Activated naive CD8-positive, alpha-beta T cell treated with anti-CD3 and anti-CD28 coated beads, Interleukin-2, amount 10 ng/mL, durations not matched to agents 7 days and 5 days (primary cell): ENCODE measurements at regions not wholly inside any gene's neighbourhood (a gene's known extent, or its start where the extent isn't known, plus 50 kb on each side); places are given as distances from the start of the nearest gene placed in this dataset.

Source experiments
- ATAC-seq: fragments of 150-1000 bp; cut with Tn5 transposase; one replicate; pipeline ENCODE4 v1.10.0; 2021; ENCODE audit warnings: low read depth, moderate library complexity
- POLR2A ChIA-PET: fragments of 350-600 bp; sonication (Branson Sonifier 250); formaldehyde crosslinking; loops from one replicate; lab custom pipeline; 2021; ENCODE audit warnings: antibody characterized with exemption; lab: Charles Lee
- DNase-seq: peaks from one replicate; pipeline ENCODE4 v3.0.0; 2021
- H3K27ac Mint-ChIP-seq: one replicate; pipeline ENCODE4 v1.8.0; 2022; ENCODE audit warnings: mild to moderate bottlenecking, mixed read lengths
- H3K27me3 Mint-ChIP-seq: one replicate; pipeline ENCODE4 v1.8.0; 2022; ENCODE audit warnings: mild to moderate bottlenecking, moderate library complexity, mixed read lengths
- H3K36me3 Mint-ChIP-seq: one replicate; pipeline ENCODE4 v1.8.0; 2021; ENCODE audit warnings: mild to moderate bottlenecking, mixed read lengths
- H3K4me1 Mint-ChIP-seq: one replicate; pipeline ENCODE4 v1.8.0; 2021; ENCODE audit warnings: mixed read lengths
- H3K4me3 Mint-ChIP-seq: one replicate; pipeline ENCODE4 v1.8.0; 2022; ENCODE audit warnings: mild to moderate bottlenecking, moderate library complexity, mixed read lengths
- H3K9me3 Mint-ChIP-seq: one replicate; pipeline ENCODE4 v1.8.0; 2021; ENCODE audit warnings: mixed read lengths

GRCh38 chr2:41729800-41730364 is 317.9 kb upstream of the PKDCC start:
- POLR2A ChIA-PET, result no interaction called here
- ATAC-seq (no peak), DNase-seq (no peak)
- H3K4me1 Mint-ChIP-seq, result no peaks in the 10 kb centered on the region
- no peaks in the 10 kb centered on the region for H3K36me3 Mint-ChIP-seq
- no peak overlapping the region for H3K27ac Mint-ChIP-seq
- no peaks in the 10 kb centered on the region for H3K9me3 Mint-ChIP-seq
- H3K4me3 Mint-ChIP-seq, result no peak overlapping the region
- H3K27me3 Mint-ChIP-seq, result peaks cover 11% of the 10 kb centered on the region

- DNase-seq (no peak), ATAC-seq (no peak)
- H3K4me3 Mint-ChIP-seq, result no peak overlapping the region
- POLR2A ChIA-PET, result no interaction called here
- H3K27ac Mint-ChIP-seq, result no peak overlapping the region
- no peaks in the 10 kb centered on the region for H3K9me3 Mint-ChIP-seq
- H3K27me3 Mint-ChIP-seq, result peaks cover 26% of the 10 kb centered on the region
- H3K36me3 Mint-ChIP-seq, result no peaks in the 10 kb centered on the region
- H3K4me1 Mint-ChIP-seq, result peaks cover 7% of the 10 kb centered on the region
Observed at GRCh38 chr2:41735006-41735405, 312.8 kb upstream of the PKDCC start.

GRCh38 chr2:41735476-41735875 is 312.3 kb upstream of the PKDCC start:
- ATAC-seq (no peak), DNase-seq (no peak)
- H3K9me3 Mint-ChIP-seq, result no peaks in the 10 kb centered on the region
- H3K36me3 Mint-ChIP-seq, result no peaks in the 10 kb centered on the region
- peaks cover 7% of the 10 kb centered on the region for H3K4me1 Mint-ChIP-seq
- POLR2A ChIA-PET, result no interaction called here
- H3K4me3 Mint-ChIP-seq, result no peak overlapping the region
- H3K27ac Mint-ChIP-seq, result no peak overlapping the region
- peaks cover 23% of the 10 kb centered on the region for H3K27me3 Mint-ChIP-seq

- H3K4me3 Mint-ChIP-seq, result no peak overlapping the region
- no peaks in the 10 kb centered on the region for H3K36me3 Mint-ChIP-seq
- H3K4me1 Mint-ChIP-seq, result peaks cover 7% of the 10 kb centered on the region
- no peaks in the 10 kb centered on the region for H3K9me3 Mint-ChIP-seq
- no peak for DNase-seq
- peak; percentile 58 for ATAC-seq
- H3K27ac Mint-ChIP-seq, result no peak overlapping the region
- POLR2A ChIA-PET, result no interaction called here
- H3K27me3 Mint-ChIP-seq, result peaks cover 23% of the 10 kb centered on the region
Observed at GRCh38 chr2:41736105-41736567, 311.7 kb upstream of the PKDCC start.

GRCh38 chr2:41736586-41736985 is 311.2 kb upstream of the PKDCC start:
- no peaks in the 10 kb centered on the region for H3K9me3 Mint-ChIP-seq
- DNase-seq (no peak), ATAC-seq (no peak)
- peaks cover 23% of the 10 kb centered on the region for H3K27me3 Mint-ChIP-seq
- no peak overlapping the region for H3K27ac Mint-ChIP-seq
- no peak overlapping the region for H3K4me3 Mint-ChIP-seq
- no peaks in the 10 kb centered on the region for H3K36me3 Mint-ChIP-seq
- POLR2A ChIA-PET, result no interaction called here
- H3K4me1 Mint-ChIP-seq, result peaks cover 7% of the 10 kb centered on the region

- ATAC-seq (no peak), DNase-seq (no peak)
- Mint-ChIP-seq H3K4me3 (no peak overlapping the region), H3K27me3 (peaks cover 18% of the 10 kb centered on the region), H3K27ac (no peak overlapping the region), H3K36me3 (no peaks in the 10 kb centered on the region), H3K4me1 (peaks cover 7% of the 10 kb centered on the region), H3K9me3 (no peaks in the 10 kb centered on the region)
- POLR2A ChIA-PET, result no interaction called here
Observed at GRCh38 chr2:41737888-41738287, 309.9 kb upstream of the PKDCC start.

GRCh38 chr2:41741951-41742595 is 305.7 kb upstream of the PKDCC start:
- Mint-ChIP-seq H3K36me3 (no peaks in the 10 kb centered on the region), H3K4me1 (no peaks in the 10 kb centered on the region), H3K9me3 (peaks cover 1% of the 10 kb centered on the region), H3K4me3 (no peak overlapping the region), H3K27me3 (peaks cover 3% of the 10 kb centered on the region), H3K27ac (no peak overlapping the region)
- ATAC-seq, result no peak
- POLR2A ChIA-PET, result no interaction called here
- DNase-seq, result no peak

- no peak for ATAC-seq
- Mint-ChIP-seq H3K4me1 (no peaks in the 10 kb centered on the region), H3K9me3 (peaks cover 1% of the 10 kb centered on the region), H3K4me3 (no peak overlapping the region), H3K27ac (no peak overlapping the region), H3K36me3 (no peaks in the 10 kb centered on the region), H3K27me3 (peaks cover 3% of the 10 kb centered on the region)
- POLR2A ChIA-PET, result no interaction called here
- no peak for DNase-seq
Observed at GRCh38 chr2:41743324-41743723, 304.5 kb upstream of the PKDCC start.

- Mint-ChIP-seq H3K9me3 (peaks cover 2% of the 10 kb centered on the region), H3K36me3 (no peaks in the 10 kb centered on the region), H3K27ac (no peak overlapping the region), H3K4me3 (no peak overlapping the region), H3K27me3 (peaks cover 2% of the 10 kb centered on the region), H3K4me1 (no peaks in the 10 kb centered on the region)
- DNase-seq (no peak), ATAC-seq (no peak)
- POLR2A ChIA-PET, result no interaction called here
Observed at GRCh38 chr2:41750829-41751228, 297.0 kb upstream of the PKDCC start.

GRCh38 chr2:41759880-41760279 is 287.9 kb upstream of the PKDCC start:
- H3K4me1 Mint-ChIP-seq, result no peaks in the 10 kb centered on the region
- no peak overlapping the region for H3K4me3 Mint-ChIP-seq
- no peak overlapping the region for H3K27ac Mint-ChIP-seq
- no peak for ATAC-seq
- H3K27me3 Mint-ChIP-seq, result peaks cover 5% of the 10 kb centered on the region
- no peaks in the 10 kb centered on the region for H3K9me3 Mint-ChIP-seq
- H3K36me3 Mint-ChIP-seq, result no peaks in the 10 kb centered on the region
- DNase-seq, result no peak
- POLR2A ChIA-PET, result no interaction called here

- POLR2A ChIA-PET, result no interaction called here
- no peak for DNase-seq
- H3K4me3 Mint-ChIP-seq, result no peak overlapping the region
- no peak overlapping the region for H3K27ac Mint-ChIP-seq
- H3K27me3 Mint-ChIP-seq, result no peaks in the 10 kb centered on the region
- H3K9me3 Mint-ChIP-seq, result no peaks in the 10 kb centered on the region
- H3K4me1 Mint-ChIP-seq, result no peaks in the 10 kb centered on the region
- H3K36me3 Mint-ChIP-seq, result no peaks in the 10 kb centered on the region
- ATAC-seq, result no peak
Observed at GRCh38 chr2:41763141-41763540, 284.7 kb upstream of the PKDCC start.

- H3K9me3 Mint-ChIP-seq, result no peaks in the 10 kb centered on the region
- no peak overlapping the region for H3K27ac Mint-ChIP-seq
- DNase-seq, result no peak
- no peak overlapping the region for H3K4me3 Mint-ChIP-seq
- H3K36me3 Mint-ChIP-seq, result no peaks in the 10 kb centered on the region
- no peak for ATAC-seq
- no peaks in the 10 kb centered on the region for H3K27me3 Mint-ChIP-seq
- H3K4me1 Mint-ChIP-seq, result no peaks in the 10 kb centered on the region
- POLR2A ChIA-PET, result no interaction called here
Observed at GRCh38 chr2:41764131-41764530, 283.7 kb upstream of the PKDCC start.

GRCh38 chr2:41764919-41765318 is 282.9 kb upstream of the PKDCC start:
- H3K4me1 Mint-ChIP-seq, result no peaks in the 10 kb centered on the region
- DNase-seq, result no peak
- no peaks in the 10 kb centered on the region for H3K36me3 Mint-ChIP-seq
- H3K27me3 Mint-ChIP-seq, result peaks cover 2% of the 10 kb centered on the region
- no peak for ATAC-seq
- no peaks in the 10 kb centered on the region for H3K9me3 Mint-ChIP-seq
- H3K27ac Mint-ChIP-seq, result no peak overlapping the region
- no peak overlapping the region for H3K4me3 Mint-ChIP-seq
- POLR2A ChIA-PET, result no interaction called here

GRCh38 chr2:41768310-41768709 is 279.5 kb upstream of the PKDCC start:
- DNase-seq (no peak), ATAC-seq (no peak)
- no peak overlapping the region for H3K27ac Mint-ChIP-seq
- H3K36me3 Mint-ChIP-seq, result no peaks in the 10 kb centered on the region
- no peak overlapping the region for H3K4me3 Mint-ChIP-seq
- peaks cover 3% of the 10 kb centered on the region for H3K27me3 Mint-ChIP-seq
- H3K4me1 Mint-ChIP-seq, result no peaks in the 10 kb centered on the region
- POLR2A ChIA-PET, result no interaction called here
- H3K9me3 Mint-ChIP-seq, result no peaks in the 10 kb centered on the region
